Natural killer cell treated with Interleukin-12 subunit alpha and Interleukin-12 subunit beta and Interleukin-15 and Interleukin-18, amount 100 ng/mL, for 72 hours (primary cell): ENCODE measurements at regions not wholly inside any gene's neighbourhood (a gene's known extent, or its start where the extent isn't known, plus 50 kb on each side); places are given as distances from the start of the nearest gene placed in this dataset.
"Not testable (repeated sequence)": the region's sequence is repeated elsewhere in the genome, so short reads cannot be mapped to it uniquely, and the experiment has no call there.

Experiments
- ATAC-seq, 2 donors: fragments of 150-1000 bp; cut with Tn5 transposase in 1 of 2; sonication (Bioruptor Pico), chemical (Tn5 transposase) in 1 of 2; 2 replicates each; pipeline ENCODE4 v1.10.0; 2021
- DNase-seq: peaks from one replicate; pipeline ENCODE4 v3.0.0; 2022; ENCODE audit warnings: low spot score
- H3K27ac Mint-ChIP-seq, 2 donors: 1 replicate in 1 of 2; 2 replicates in 1 of 2; pipeline ENCODE4 v1.8.0; 2022; ENCODE audit warnings: mixed read lengths in 2 of 2, mild to moderate bottlenecking in 1 of 2, moderate library complexity in 1 of 2
- H3K27me3 Mint-ChIP-seq, 2 donors: 1 replicate in 1 of 2; 2 replicates in 1 of 2; pipeline ENCODE4 v1.8.0; 2022; ENCODE audit warnings: mixed read lengths in 2 of 2
- H3K36me3 Mint-ChIP-seq: one replicate; pipeline ENCODE4 v1.8.0; 2022; ENCODE audit warnings: mixed read lengths
- H3K4me1 Mint-ChIP-seq, 2 donors: 1 replicate in 1 of 2; 2 replicates in 1 of 2; pipeline ENCODE4 v1.8.0; 2022; ENCODE audit warnings: low read depth in 2 of 2, mixed read lengths in 2 of 2, mild to moderate bottlenecking in 1 of 2
- H3K4me3 Mint-ChIP-seq: one replicate; pipeline ENCODE4 v1.8.0; 2022; ENCODE audit warnings: mixed read lengths
- H3K9me3 Mint-ChIP-seq: 2 replicates; pipeline ENCODE4 v1.8.0; 2022; ENCODE audit warnings: mixed read lengths

GRCh38 chr16:51852892-51853291, 694.1 kb downstream of the TOX3 start:
- Mint-ChIP-seq H3K27ac (no peak overlapping the region), H3K4me1 (no peaks in the 10 kb centered on the region), H3K36me3 (no peaks in the 10 kb centered on the region), H3K4me3 (no peak overlapping the region), H3K9me3 (peaks cover 8% of the 10 kb centered on the region), H3K27me3 (no peaks in the 10 kb centered on the region)
- ATAC-seq (no peak), DNase-seq (no peak)

GRCh38 chr16:51851111-51851510, 695.8 kb downstream of the TOX3 start:
- peaks cover 5% of the 10 kb centered on the region for H3K9me3 Mint-ChIP-seq
- H3K27me3 Mint-ChIP-seq, result no peaks in the 10 kb centered on the region
- ATAC-seq (no peak), DNase-seq (no peak)
- no peaks in the 10 kb centered on the region for H3K36me3 Mint-ChIP-seq
- no peak overlapping the region for H3K4me3 Mint-ChIP-seq
- no peak overlapping the region for H3K27ac Mint-ChIP-seq
- no peaks in the 10 kb centered on the region for H3K4me1 Mint-ChIP-seq

- no peak overlapping the region for H3K27ac Mint-ChIP-seq
- DNase-seq, result no peak
- no peaks in the 10 kb centered on the region for H3K27me3 Mint-ChIP-seq
- H3K9me3 Mint-ChIP-seq, result peaks cover 5% of the 10 kb centered on the region
- H3K4me3 Mint-ChIP-seq, result no peak overlapping the region
- no peaks in the 10 kb centered on the region for H3K36me3 Mint-ChIP-seq
- no peak for ATAC-seq
- no peaks in the 10 kb centered on the region for H3K4me1 Mint-ChIP-seq
Observed at GRCh38 chr16:51849715-51850114, 697.2 kb downstream of the TOX3 start.

- H3K27me3 Mint-ChIP-seq, result no peaks in the 10 kb centered on the region
- no peak overlapping the region for H3K27ac Mint-ChIP-seq
- no peaks in the 10 kb centered on the region for H3K4me1 Mint-ChIP-seq
- no peaks in the 10 kb centered on the region for H3K36me3 Mint-ChIP-seq
- ATAC-seq, result no peak
- no peak overlapping the region for H3K4me3 Mint-ChIP-seq
- no peak for DNase-seq
- peaks cover 5% of the 10 kb centered on the region for H3K9me3 Mint-ChIP-seq
Observed at GRCh38 chr16:51845586-51846305, 694.7 kb upstream of the SALL1 start.

DNA sequence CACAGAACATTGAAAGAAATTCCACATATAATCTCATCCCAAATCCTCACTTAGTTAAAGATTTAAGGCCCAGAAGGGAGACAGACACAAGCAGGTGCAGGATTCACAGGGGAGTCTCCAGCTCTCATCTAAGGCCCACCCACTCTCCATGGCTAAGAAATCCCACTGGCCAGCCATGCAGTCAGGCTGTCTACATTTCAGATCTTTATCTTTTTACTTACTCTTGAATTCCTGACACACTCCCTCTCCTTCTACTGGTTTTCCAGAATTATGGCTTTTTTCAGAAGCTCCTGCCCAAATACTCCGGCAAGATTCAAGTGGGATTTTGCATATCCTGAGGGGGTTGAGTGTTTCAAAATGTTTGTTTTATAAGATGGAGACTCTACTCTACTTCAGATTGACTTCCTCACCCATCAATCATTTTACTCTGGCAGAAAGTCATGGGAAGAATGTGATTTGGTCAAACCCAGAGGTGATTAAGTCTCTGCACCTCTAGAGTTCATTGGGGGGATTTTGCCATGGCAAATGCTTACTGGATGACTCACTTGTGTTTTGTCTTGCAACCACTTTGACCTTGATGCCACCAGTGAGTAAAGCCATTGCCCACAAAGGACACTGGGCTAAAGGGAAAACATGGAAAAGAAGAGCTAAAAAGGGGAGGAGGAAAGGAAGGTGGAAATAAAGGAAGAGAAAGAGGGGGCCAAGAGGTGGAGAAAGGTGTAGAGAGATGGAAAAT, 688.8 kb upstream of the SALL1 start:
- H3K9me3 Mint-ChIP-seq, result peaks cover 10% of the 10 kb centered on the region
- no peak for ATAC-seq
- no peaks in the 10 kb centered on the region for H3K36me3 Mint-ChIP-seq
- no peak overlapping the region for H3K4me3 Mint-ChIP-seq
- no peak overlapping the region for H3K27ac Mint-ChIP-seq
- no peak for DNase-seq
- H3K27me3 Mint-ChIP-seq, result no peaks in the 10 kb centered on the region
- H3K4me1 Mint-ChIP-seq, result no peaks in the 10 kb centered on the region

GRCh38 chr16:51834794-51835193, 683.7 kb upstream of the SALL1 start:
- Mint-ChIP-seq H3K4me3 (no peak overlapping the region), H3K27me3 (no peaks in the 10 kb centered on the region), H3K27ac (no peak overlapping the region), H3K36me3 (no peaks in the 10 kb centered on the region), H3K4me1 (no peaks in the 10 kb centered on the region), H3K9me3 (peaks cover 7% of the 10 kb centered on the region)
- ATAC-seq (no peak), DNase-seq (no peak)

DNA sequence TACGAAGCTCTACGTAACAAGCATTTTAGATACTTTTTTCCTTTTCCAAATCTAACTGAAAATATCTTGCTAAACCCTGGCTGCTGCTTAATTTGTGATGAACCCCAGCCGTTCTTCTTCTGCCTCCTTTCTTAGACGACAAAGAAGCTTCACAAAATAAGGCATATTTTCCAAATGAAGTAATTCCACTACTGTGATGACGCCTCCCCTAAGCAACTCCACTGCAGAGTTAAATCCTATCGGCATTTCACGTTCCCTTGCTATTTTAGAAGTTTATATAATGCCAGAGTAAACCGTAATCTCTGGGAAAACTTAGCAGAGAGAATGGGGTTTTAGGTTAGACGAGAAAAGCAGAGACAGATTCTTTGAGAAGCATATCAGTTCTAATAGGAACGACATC, 683.1 kb upstream of the SALL1 start:
- Mint-ChIP-seq H3K27ac (no peak overlapping the region), H3K9me3 (peaks cover 10% of the 10 kb centered on the region), H3K4me3 (no peak overlapping the region), H3K36me3 (no peaks in the 10 kb centered on the region), H3K4me1 (no peaks in the 10 kb centered on the region), H3K27me3 (no peaks in the 10 kb centered on the region)
- ATAC-seq, result no peak
- DNase-seq, result no peak

GRCh38 chr16:51831595-51832367, 680.7 kb upstream of the SALL1 start:
- Mint-ChIP-seq H3K9me3 (peaks cover 4% of the 10 kb centered on the region), H3K4me1 (no peaks in the 10 kb centered on the region), H3K27ac (no peak overlapping the region), H3K27me3 (no peaks in the 10 kb centered on the region), H3K36me3 (no peaks in the 10 kb centered on the region), H3K4me3 (no peak overlapping the region)
- no peak for DNase-seq
- ATAC-seq, result no peak

DNA sequence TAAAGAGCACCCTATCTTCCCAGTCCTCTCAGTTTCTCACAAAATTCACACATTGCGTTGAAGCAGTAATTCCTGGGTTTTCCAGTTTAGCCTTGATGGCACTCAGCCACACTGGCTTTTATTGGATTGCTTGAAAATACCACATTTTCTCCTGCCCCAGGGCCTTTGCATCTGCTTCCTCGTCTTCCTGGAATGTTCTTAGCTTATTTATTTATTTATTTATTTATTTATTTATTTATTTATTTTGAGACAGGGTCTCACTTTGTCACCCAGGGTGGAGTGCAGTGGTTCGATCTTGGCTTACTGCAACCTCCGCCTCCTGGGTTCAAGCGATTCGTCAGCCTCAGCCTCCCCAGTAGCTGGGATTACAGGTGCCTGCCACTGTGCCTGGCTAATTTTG, 680.0 kb upstream of the SALL1 start:
- H3K27ac Mint-ChIP-seq, H3K36me3 Mint-ChIP-seq, DNase-seq, H3K4me3 Mint-ChIP-seq, H3K4me1 Mint-ChIP-seq, ATAC-seq, H3K9me3 Mint-ChIP-seq, H3K27me3 Mint-ChIP-seq: not testable (repeated sequence)

DNA sequence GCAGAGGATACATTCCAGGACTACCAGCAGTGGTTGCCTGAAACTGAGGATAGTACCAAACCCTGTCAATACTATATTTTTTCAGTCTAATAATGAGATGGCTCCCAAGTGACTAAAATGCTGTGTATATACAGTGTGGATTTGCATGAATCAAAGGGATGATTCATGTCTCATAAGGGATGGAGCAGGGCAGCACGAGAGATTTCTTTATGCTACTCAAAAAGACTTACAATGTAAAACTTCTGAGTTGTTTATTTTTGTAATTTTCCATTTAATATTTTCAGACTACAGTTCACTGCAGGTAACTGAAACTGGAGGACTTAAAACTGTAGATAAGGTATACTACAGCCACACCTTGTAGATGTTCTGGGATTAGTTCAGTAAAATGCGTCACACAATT, 674.7 kb upstream of the SALL1 start:
- Mint-ChIP-seq H3K4me1 (no peaks in the 10 kb centered on the region), H3K27ac (no peak overlapping the region), H3K4me3 (no peak overlapping the region), H3K27me3 (no peaks in the 10 kb centered on the region), H3K9me3 (peaks cover 8% of the 10 kb centered on the region), H3K36me3 (no peaks in the 10 kb centered on the region)
- no peak for ATAC-seq
- no peak for DNase-seq

- DNase-seq (no peak), ATAC-seq (no peak)
- Mint-ChIP-seq H3K4me1 (no peaks in the 10 kb centered on the region), H3K27ac (no peak overlapping the region), H3K36me3 (no peaks in the 10 kb centered on the region), H3K9me3 (peaks cover 8% of the 10 kb centered on the region), H3K27me3 (no peaks in the 10 kb centered on the region), H3K4me3 (no peak overlapping the region)
Observed at GRCh38 chr16:51822471-51822870, 671.4 kb upstream of the SALL1 start.

- ATAC-seq (no peak), DNase-seq (no peak)
- H3K27me3 Mint-ChIP-seq, result no peaks in the 10 kb centered on the region
- H3K4me1 Mint-ChIP-seq, result no peaks in the 10 kb centered on the region
- no peaks in the 10 kb centered on the region for H3K36me3 Mint-ChIP-seq
- H3K4me3 Mint-ChIP-seq, result no peak overlapping the region
- no peak overlapping the region for H3K27ac Mint-ChIP-seq
- peaks cover 8% of the 10 kb centered on the region for H3K9me3 Mint-ChIP-seq
Observed at GRCh38 chr16:51821527-51821926, 670.5 kb upstream of the SALL1 start.

- DNase-seq (no peak), ATAC-seq (no peak)
- no peak overlapping the region for H3K27ac Mint-ChIP-seq
- H3K36me3 Mint-ChIP-seq, result no peaks in the 10 kb centered on the region
- no peak overlapping the region for H3K4me3 Mint-ChIP-seq
- peaks cover 8% of the 10 kb centered on the region for H3K9me3 Mint-ChIP-seq
- H3K4me1 Mint-ChIP-seq, result no peaks in the 10 kb centered on the region
- H3K27me3 Mint-ChIP-seq, result no peaks in the 10 kb centered on the region
Observed at GRCh38 chr16:51820176-51820575, 669.1 kb upstream of the SALL1 start.

DNA sequence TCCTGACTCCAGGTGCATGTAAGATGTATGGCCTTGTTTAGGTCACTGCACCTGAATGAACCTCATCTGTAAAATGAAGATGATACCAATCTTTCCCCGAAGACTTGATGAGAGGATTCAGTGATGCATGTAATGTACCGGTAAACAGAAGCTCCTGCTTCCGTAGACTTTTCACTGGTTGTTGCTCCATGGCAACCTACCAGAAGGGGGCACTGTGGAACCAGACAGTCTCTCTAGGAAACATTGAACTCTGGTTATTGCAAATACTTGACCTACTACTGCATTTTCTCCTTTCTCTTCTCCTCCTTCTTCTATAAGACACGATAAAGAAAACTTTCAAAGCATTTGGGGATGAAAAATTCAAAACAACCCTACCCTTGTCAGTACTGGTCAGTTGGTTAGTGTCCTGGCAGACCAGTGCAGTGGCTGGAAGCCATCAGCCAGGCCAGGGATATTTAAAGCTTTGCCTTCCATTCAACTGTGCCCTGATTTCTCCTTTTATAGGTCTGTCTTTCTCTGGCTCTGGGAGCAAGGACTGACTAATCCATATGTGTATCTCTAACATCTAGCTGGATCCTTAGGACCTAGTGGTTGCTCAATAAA, 667.4 kb upstream of the SALL1 start:
- Mint-ChIP-seq H3K36me3 (no peaks in the 10 kb centered on the region), H3K4me1 (no peaks in the 10 kb centered on the region), H3K27ac (no peak overlapping the region), H3K4me3 (no peak overlapping the region), H3K9me3 (peaks cover 12% of the 10 kb centered on the region), H3K27me3 (no peaks in the 10 kb centered on the region)
- no peak for ATAC-seq
- DNase-seq, result no peak
